ENCODE measurements at regions not wholly inside any gene's neighbourhood (a gene's known extent, or its start where the extent isn't known, plus 50 kb on each side); places are given as distances from the start of the nearest gene placed in this dataset.

DNA sequence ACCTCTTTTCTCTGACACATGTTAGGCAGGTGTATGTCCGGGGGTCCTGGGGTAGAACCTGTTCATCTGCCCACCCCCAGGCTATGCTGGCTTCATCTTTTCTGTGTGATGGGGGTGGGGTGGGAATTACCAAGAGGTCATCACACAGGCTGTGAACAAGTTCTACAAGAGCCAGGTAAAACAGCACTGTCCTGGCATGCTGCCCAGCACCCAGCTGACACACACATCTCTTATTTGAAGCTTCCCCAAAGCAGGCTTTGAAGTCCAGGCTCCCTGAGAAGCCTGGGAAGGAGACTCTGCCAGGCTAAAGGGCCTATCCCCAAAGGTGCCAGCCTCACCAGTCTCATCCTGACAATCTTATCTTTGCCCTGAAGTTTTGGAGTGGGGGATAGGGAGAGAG, 141.1 kb downstream of the ALG10 start:
- Histone ChIP-seq H3K36me3 (ENCODE audit: control insufficient read depth in 2 of 2, extremely low read depth in 1 of 2, insufficient read depth in 2 of 2, low read length in 2 of 2) (no peaks in the 10 kb centered on the region), H2AFZ (ENCODE audit: low read depth, low read length) (no peak overlapping the region), H3K4me3 (replicated peaks in 1 of 3; ENCODE audit: insufficient read depth in 1 of 3, low read depth in 1 of 3, low read length in 3 of 3) (no peak overlapping the region), H3K4me1 (ENCODE audit: control insufficient read depth, extremely low read depth, insufficient read depth, low read length) (no peaks in the 10 kb centered on the region), H3K4me2 (ENCODE audit: insufficient read depth, low read length) (no peak overlapping the region), H4K20me1 (replicated peaks; ENCODE audit: control insufficient read depth, extremely low read depth, insufficient read depth, low read length) (no peaks in the 10 kb centered on the region), H3K27me3 (ENCODE audit: control insufficient read depth in 2 of 2, insufficient read depth in 2 of 2, low read length in 2 of 2) (no peaks in the 10 kb centered on the region), H3K9ac (replicated peaks; ENCODE audit: extremely low read depth, insufficient read depth, low read length) (no peak overlapping the region), H3K27ac (ENCODE audit: insufficient read depth, low read depth, low read length) (no peak overlapping the region), H3K9me3 (replicated peaks; ENCODE audit: control insufficient read depth, insufficient read depth, low read length) (peaks cover 2% of the 10 kb centered on the region), H3K79me2 (ENCODE audit: control insufficient read depth, insufficient read depth, low read length) (no peaks in the 10 kb centered on the region), H3K9me1 (replicated peaks; ENCODE audit: control insufficient read depth, extremely low read depth, insufficient read depth, low read length) (no peaks in the 10 kb centered on the region)
- no TSS peak for BruUV-seq (replicated peaks)
- intact Hi-C loops (cut with micrococcal nuclease) (no loop called here), dilution Hi-C loops (cut with MboI; ENCODE audit: extremely low pct_ligation_motif_present, low sequenced_read_pairs) (no loop called here)
- no peak for TF ChIP-seq EZH2 (IDR thresholded peaks at IDR 0.05; ENCODE audit: borderline replicate concordance, low read depth, low read length, severe bottlenecking)
- TF ChIP-seq GATA2 (IDR thresholded peaks at IDR 0.05; ENCODE audit: insufficient read depth, insufficient read length, low read depth, low read length), result no peak
- TF ChIP-seq, protein P1, sequence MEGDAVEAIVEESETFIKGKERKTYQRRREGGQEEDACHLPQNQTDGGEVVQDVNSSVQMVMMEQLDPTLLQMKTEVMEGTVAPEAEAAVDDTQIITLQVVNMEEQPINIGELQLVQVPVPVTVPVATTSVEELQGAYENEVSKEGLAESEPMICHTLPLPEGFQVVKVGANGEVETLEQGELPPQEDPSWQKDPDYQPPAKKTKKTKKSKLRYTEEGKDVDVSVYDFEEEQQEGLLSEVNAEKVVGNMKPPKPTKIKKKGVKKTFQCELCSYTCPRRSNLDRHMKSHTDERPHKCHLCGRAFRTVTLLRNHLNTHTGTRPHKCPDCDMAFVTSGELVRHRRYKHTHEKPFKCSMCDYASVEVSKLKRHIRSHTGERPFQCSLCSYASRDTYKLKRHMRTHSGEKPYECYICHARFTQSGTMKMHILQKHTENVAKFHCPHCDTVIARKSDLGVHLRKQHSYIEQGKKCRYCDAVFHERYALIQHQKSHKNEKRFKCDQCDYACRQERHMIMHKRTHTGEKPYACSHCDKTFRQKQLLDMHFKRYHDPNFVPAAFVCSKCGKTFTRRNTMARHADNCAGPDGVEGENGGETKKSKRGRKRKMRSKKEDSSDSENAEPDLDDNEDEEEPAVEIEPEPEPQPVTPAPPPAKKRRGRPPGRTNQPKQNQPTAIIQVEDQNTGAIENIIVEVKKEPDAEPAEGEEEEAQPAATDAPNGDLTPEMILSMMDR (IDR thresholded peaks at IDR 0.05; ENCODE audit: extremely low read depth in 1 of 2, insufficient read depth in 1 of 2, low read depth in 1 of 2, low read length in 2 of 2), result no peak
- TF ChIP-seq, protein P2, sequence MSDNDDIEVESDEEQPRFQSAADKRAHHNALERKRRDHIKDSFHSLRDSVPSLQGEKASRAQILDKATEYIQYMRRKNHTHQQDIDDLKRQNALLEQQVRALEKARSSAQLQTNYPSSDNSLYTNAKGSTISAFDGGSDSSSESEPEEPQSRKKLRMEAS (IDR thresholded peaks at IDR 0.05; ENCODE audit: insufficient read depth, insufficient read length), result no peak
- no peak for TF ChIP-seq FOS (IDR thresholded peaks at IDR 0.05; ENCODE audit: borderline replicate concordance, insufficient read depth, low read length)
- no peak for TF ChIP-seq MYC (IDR thresholded peaks at IDR 0.05; ENCODE audit: low read depth, low read length)
- no peak for TF ChIP-seq POLR2A (IDR thresholded peaks at IDR 0.05; ENCODE audit: low read depth, low read length)
- no peak for FAIRE-seq
- DNase-seq (ENCODE audit: low read depth, low spot score), result no peak
- CTCF ChIA-PET, result no interaction called here
- POLR2A ChIA-PET, result no interaction called here
